SW 1271 (cell line): ENCODE measurements at regions not wholly inside any gene's neighbourhood (a gene's known extent, or its start where the extent isn't known, plus 50 kb on each side); places are given as distances from the start of the nearest gene placed in this dataset.
"Not testable (repeated sequence)": the region's sequence is repeated elsewhere in the genome, so short reads cannot be mapped to it uniquely, and the experiment has no call there.

Source experiments
- DNase-seq, 2 experiments: peaks; one replicate each; lab custom pipeline; 2025; lab: John Stamatoyannopoulos, UW

DNA sequence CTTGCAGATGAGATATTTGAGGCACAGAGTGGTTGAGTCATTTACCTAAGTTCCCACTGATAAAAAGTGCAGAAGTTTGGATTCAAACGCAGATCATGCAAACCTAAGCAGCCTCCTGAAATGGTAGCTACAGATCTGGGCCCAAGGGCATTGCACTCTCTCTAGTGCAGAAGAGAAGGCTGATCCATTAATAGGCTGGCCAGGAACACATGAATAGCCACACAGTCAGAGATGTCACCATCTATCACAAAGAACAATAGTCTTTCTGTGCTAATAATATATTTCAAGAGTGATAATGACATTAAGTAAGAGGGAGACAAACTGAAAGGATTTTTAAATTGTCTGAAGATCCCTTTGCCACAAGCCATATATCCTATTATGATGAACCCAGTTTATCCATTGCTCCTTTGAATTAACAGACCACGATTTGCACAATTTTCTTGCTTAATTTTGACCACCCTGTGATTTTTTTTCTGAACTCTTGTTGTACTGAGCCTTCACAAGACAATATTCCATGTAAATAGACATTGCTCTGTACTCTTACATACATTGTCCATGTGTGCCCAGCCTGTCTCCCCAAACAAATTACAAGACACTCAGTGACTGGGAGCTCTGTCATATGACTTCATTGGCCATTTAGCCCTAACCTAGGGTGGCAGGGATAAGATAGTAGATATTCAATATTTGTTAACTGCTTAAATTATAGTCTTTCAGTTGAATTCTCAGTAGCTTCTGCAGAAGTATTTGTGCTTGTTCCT, 112.4 kb upstream of the RBPJ start:
- DNase-seq, result no peak

DNA sequence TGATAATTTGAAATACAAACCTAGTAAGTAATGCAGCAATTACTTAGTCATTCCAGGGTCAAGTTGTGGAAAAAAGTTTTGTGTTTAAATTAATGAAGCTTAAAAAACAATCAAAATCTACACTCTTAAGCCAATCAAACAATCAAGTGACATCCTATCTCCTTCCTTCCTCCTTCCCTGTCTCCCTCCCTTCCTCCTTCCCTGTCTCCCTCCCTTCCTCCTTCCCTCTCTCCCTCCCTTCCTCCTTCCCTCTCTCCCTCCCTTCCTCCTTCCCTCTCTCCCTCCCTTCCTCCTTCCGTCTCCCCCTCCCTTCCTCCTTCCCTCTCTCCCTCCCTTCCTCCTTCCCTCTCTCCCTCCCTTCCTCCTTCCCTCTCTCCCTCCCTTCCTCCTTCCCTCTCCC, 111.4 kb upstream of the RBPJ start:
- not testable (repeated sequence) for DNase-seq

DNA sequence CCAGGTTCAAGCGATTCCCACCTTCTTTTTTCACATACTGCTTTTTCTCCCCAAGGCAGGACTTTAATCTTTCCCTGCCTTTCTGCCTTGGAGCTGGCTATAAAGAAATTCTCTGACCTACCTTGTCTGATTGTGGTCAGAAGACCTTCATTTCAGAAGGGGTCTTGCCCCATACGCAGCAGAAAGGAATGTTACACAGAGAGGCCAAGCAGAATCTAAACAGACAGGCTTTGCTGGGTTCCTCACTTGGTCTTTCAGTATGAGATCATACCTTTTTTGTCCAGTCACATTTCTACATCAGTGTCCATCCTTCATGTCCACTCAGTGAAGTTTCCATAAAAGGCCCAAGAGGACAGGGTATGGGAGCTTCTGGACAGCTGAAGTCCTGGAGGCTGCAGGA, 108.3 kb upstream of the RBPJ start:
- no peak for DNase-seq

DNA sequence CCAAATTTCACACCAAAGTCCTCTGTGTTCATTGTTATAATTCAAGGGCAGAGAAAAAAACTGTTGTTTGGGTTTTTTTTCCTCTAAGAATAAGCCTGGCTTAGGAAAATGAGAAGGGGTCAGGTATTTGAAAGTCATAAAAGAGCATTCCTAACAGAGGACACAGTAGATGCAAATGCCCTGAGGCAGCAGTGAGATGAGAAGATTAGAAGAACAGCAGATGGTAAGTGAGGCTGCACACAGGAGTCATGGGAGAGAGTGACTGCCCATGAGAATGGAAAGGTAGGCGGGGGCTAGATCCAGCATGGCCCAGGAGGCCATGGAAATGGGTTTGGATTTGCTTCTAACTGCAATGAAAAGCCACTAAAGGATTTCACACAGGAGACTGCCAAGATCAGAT, 107.5 kb upstream of the RBPJ start:
- no peak for DNase-seq

DNA sequence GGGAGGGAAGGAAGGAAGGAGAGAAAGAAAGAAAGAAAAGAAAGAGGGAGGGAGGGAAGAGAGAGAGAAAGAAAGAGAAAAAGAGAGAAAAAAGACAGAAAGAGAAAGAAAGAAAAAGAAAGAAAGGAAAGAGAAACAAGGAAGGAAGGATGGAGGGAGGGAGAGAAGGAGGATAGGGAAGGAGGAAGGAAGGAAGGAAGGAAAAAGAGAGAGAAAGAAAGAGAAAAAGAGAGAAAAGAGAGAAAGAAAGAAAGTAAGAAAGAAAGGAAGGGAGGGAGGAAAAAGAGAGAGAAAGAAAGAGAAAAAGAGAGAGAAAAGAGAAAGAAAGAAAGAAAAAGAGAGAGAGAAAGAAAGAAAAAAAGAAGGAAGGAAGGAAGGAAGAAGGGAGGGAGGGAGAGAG, 105.8 kb upstream of the RBPJ start:
- no peak for DNase-seq

DNA sequence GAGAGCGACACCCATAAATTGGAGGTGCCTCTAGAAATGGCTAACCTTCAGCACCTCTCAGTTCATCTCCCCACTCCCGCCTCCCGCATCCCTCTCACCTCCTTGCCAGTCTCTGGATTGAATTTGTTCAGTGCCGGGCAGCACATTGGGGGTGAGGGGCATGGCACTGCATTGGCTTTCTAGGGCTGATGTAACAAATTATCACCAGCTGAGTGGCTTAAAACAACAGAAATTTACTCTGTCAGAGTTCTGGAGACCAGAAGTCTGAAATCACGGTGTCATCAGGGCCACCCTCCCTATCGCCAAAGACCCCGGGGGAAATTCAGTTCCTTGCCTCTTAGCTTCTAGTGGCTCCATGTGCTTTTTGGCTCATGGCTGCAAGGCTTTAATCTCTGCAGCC, 105.1 kb upstream of the RBPJ start:
- no peak for DNase-seq

DNA sequence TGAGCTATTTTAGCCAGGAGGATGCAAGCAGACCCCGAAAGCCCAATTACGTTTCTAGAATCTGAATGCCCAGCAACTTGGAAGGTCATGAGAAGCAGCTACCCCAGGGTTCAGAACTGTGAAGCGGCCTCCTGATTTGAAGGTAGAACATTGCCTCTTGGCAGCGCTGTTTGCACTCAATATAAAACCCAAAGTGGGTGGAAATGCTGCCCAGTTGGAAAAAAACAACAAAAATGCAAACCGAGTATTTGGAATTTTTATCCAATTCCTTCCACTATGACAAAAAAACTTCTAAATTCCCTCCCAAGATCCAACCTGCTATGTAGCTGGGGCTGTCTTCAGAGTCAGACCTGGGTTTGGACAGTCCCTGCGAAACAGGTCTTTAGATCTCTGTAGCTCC, 103.3 kb upstream of the RBPJ start:
- DNase-seq, result no peak

DNA sequence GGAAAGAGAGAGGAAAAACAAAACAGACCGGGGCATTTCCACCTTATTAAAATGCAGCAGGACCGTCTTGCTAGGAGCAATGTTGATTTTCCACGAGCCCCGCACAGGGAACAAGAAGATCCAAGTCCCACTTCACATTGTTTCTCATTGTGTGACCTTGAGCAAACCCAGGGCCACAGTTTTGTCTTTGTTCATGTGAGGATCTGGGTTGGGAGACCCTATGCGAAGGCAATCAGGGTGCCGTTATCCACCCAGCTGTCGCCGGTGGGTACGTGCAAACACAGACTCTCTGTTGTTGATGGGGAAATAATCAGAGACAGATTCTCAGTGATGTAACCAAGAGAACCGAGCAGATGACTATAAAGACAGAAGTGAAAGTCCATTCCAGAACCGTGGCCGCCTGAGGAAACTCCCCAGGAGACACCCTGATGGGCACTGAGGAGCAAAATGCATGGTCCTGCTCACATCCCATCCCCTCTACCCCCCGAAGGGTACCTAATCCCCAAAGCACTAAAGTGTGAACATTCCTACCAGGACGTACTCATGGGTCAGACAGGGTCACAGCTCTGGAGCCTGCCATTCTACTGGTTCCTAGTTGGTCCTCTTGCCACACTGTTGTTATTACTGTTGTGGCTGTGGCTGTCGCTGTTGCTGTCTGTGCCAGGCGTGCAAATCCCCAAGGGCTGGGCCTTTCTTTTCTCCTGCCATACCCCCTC, 102.7 kb upstream of the RBPJ start:
- no peak for DNase-seq

DNA sequence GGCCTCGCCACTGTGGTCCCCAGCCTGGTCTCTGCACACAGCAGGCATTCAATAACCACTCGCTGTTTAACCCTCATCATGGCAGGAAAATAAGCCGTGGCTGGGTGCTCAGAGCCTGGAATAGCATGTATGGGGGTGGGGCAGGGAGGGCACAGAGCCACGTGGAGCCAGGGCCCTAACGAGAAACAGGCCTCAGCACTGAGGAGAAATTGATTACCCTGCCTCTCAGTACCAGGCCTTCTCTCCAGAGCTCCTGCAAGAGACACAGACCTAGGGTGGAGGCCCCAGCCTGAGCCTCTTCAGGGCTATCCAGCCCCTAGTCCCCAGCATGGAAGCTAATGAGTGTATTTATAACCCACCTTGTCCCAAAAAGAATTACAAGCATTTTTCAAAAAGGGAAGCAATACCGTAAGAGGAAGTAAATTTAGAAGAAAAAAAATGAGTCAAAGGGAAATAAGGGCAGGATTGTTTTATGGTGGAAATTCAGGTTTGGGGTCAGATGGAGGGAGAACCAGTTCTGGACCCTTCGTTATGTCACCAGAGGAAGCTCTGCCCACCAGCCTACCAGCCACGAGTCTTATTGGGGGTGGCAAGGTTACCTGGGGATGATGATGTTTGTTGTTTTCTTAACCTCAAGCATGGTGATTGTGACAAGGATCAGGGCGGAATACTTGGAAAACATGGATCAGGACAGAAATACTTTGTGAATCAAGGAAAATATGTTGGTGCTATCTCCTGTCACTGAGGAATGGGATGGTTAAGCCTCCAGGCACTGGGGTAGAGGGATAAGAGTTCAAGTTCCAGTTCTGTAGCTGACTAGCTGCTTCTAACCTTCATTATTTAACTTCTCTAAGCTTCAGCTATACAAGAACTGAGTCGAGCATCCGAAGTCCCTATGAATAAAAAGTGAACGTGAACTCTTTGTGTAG, 101.9 kb upstream of the RBPJ start:
- DNase-seq, result no peak

DNA sequence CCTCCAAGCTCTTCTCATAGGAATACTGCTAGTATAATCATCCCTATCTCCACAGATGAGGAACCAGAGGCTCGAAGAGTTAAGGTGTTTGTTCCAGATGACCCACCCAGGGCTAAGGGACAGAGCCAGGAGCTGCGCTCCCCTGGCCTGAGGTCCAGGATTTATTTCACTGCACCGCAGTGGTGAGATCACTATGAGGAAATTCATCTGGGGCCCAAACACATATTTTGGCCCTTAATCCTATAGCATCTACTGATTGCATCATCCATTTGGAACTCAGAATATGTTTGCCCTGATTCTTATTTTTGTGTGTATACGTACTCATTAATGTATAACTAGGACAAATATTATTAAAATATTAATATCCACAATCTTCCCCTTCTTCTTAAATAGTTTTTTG, 100.1 kb upstream of the RBPJ start:
- no peak for DNase-seq

DNA sequence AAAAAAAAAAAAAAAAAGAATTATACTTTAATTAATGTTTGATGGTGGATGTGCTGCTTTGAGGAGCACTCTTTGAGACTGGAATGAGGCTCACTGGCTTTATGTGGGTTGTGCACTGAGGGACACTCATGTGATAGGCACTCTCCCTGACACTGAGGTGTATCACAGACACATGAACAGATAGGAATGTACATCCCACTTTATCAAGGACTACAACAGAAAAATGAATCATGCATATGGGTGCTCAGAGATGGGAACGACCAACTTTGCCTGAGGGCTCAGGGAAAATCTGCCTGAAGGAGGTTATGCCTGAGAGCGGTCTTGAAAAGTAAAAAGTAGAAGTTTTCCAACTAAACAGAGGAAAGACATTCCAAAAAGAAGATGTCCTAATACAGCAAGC, 97.7 kb upstream of the RBPJ start:
- DNase-seq, result no peak

DNA sequence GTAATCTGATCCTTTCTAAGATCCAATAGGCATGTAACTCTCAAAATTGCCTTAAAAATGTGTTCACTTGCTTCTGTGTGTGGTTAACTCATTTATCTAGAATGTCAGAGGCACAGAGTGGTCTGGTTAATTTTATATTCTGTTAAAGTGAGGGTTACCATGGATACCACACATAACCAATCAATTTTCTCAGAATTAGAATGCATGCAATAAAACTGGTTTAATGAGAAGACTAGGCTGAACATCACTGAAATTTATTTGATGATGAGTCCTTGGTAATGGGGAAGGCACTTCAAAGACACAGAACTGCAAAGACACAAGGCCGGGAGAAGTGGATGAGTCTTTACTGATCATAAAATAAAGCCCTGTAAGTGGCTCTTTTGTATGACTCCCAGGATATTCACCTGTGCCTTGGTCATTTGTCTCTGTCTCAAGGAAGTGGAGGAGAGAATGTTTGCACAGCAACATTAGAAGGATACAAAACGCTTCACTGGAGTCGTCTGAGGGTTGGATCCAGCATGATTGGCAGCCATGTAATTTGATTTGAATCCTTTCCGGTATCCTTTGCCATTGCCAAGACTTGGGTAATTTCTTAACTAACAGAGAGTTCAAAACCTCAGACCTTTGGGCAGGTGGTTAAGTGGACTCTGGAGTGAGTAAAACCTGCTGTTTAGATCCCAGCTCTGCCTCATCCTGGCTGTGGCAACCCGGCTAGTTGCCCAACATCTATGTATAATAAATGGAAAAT, 94.0 kb upstream of the RBPJ start:
- DNase-seq, result no peak

DNA sequence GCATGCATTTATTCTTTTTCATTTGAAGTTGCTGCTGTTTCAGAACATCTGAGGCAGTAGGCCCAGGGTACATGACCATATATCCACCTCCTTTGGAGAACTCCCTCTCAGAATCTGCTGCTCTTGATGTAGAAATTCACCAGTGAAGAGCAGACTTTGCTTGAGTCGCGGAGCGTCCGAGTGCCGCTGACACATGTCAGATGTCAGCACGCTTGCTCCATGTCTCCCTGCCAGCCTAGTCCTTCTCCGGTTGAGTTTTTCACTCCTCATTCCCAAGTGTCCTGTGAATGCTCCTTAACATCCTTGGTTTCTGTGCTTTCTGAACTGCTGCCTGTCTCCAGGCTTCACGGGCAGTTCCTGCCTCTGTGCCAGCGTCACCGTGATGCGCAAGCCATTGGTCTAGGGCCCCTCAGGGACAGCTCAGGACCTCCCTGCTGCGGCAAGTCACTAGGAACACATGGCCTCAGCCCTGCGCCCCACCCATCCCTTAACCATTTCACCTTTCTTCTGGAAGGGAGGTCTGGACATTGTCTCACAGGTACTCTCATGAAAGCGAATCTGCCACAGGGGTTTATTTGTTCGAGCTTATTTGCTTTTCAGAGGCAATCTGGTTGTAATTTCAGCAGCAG, 93.1 kb upstream of the RBPJ start:
- no peak for DNase-seq

DNA sequence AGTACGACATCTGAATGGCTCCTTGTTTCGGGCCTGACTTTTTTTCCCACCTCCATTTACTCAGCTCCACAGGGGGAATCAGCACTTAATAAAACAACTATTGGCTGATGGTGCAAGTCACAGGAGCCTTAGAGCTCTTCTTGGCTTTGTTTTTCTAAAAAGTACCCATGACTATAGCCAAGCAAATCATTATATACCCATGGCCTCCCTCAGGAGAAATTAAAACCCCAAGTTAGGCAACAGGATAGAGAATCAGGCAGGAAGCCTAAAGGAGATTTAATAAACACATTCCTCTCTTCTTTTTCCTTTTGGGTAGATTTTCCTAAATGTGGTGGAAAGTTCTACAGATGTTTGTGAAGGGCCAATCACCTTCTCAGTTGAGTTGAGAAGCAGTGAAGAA, 91.9 kb upstream of the RBPJ start:
- no peak for DNase-seq

DNA sequence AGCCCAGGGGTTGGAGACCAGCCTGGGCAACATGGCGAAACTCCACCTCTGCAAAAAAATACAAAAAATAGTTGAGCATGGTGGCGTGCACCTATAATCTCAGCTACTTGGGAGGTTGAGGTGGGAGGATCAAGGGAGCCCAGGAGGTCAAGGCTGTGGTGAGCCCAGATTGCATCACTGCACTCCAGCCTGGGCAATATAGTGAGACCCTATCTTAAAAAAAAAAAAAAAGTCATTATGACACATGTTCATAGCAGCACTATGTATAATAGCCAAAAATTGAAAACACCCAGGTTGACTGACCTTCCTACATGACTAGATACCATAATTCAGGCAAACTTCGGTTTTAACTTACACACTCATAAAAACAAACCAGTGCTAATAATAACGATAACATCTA, 90.8 kb upstream of the RBPJ start:
- DNase-seq, result no peak

DNA sequence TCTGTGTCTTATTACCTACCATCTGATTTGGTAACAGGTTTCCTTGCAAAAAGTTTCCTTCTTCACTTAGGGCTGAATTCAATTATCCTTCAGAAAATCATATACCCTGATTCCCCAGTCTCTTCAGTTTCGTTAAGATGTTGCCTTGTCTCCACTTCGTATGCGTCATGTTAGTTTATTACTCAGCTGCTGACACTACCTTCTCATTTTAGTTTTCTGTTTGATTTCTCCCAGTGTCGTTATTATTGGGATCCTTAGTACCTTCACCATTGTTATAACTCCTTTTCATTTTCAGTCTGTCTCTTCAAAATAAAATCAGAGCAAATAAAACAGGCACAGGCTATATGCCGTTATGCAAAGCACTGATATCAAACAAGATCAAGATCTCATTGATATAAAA, 87.5 kb upstream of the RBPJ start:
- no peak for DNase-seq

DNA sequence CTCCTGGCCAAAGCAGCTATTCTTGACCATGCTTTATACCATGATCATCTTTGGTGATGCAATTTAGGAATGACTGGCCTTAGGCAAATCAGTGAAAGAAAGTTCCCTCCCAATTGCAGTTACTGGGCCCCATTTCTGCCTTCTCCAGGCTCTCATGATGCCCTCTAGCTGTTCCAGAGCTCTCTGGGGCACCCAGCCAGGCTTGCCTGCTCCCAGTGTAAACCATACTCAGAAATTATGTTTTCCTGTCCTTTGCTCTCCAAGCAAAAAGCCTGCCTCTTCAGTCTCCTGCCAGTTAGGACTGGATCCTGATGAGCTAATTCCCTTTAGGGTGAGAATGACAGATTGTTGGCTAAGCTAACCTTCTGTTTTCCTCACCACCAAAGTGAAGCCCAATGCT, 85.3 kb upstream of the RBPJ start:
- no peak for DNase-seq

DNA sequence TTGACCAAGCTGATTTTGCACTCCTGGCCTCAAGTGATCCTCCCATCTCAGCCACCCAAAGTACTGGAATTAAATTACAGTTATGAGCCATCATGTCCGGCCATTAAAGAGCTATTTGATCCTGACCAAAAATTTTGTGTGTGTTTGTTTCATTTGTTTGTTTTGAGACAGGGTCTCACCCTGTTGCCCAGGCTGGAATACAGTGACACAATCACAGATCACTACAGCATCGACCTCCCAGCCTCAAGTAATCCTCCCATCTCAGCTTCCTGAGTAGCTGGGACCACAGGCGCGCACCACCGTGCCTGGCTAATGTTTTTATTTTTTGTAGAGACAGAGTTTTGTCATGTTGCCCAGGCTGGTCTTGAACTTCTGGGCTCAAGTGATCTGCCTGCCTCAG, 82.9 kb upstream of the RBPJ start:
- DNase-seq, result no peak

DNA sequence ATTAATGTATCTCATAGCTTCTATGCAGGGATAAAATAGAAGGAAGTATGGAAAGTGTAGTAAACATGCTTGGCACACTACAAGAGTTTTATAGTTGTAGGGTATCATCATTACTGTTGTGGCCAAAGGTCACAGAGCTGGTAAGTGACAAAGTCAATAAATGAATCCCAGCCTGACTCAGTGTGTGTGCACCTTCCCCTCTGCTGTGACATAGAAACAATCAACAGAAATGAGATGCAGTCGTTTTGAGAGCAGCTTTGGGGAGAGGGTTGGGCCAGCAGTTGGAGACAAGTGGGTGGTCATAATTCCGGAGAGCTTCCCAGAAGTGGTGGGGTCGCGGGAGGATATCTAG, 82.4 kb upstream of the RBPJ start:
- no peak for DNase-seq

DNA sequence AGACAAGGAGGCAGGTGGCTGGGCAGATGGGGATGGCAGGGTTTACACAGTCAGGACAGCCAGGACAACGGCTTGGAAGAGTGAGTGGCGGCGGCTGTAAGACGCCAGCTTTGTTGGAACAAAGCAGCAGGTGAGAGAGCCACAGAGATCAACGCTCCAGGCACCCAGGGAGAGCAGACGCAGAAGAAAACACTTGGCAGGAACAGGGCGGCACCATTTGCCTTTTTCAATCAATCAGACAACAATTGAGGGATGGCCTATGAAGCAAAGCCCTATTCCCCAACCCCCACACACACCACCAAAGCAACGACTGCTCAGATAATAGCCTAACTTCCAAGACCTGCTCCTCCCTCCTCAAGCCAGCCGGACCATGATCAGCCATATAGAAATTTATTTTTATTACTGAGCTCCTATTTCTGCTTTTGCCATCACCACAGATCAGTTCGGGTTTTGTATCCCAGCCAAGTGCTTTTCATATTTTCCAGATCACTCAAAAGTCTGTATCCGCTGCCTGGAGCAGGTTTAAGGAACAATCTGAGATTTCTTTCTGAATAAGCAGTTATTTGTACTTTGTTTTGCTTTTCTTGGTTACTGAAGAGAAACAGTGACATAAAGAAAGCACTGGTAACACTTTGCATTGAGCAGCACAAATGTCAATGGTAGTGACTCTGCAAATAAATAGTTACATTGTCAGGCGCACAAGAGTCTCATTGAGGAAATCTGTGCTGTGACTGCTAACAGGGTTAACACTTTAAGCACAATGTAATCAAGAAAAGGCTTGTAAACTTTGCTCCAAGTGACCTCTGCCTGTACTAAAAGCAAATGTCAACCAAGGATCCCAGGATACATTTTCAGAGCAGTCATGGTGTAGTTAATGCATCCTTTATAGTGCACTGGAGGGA, 81.8 kb upstream of the RBPJ start:
- no peak for DNase-seq

DNA sequence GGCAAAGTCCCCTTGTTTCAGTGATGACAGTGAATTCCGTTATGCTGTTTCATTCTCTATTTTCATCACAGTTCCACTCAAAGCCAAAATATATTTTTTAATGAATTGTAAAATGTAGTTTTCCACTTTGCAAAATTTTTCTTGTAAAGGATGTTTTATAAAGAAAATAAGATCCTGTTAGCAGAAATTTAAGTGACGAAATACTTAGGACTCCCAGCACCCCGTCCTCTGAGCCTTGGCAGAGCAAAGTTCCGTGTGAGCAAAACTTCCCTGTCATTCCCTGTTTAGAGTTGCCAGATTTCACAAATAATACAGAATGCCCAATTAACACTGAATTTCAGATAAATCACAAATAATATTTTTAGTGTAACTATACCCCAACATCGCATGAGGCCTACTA, 81.0 kb upstream of the RBPJ start:
- no peak for DNase-seq
